ENCODE measurements at regions not wholly inside any gene's neighbourhood (a gene's known extent, or its start where the extent isn't known, plus 50 kb on each side); places are given as distances from the start of the nearest gene placed in this dataset.

GRCh38 chr3:80036176-80036575, 268.4 kb upstream of the ROBO1 start:
- no peak for TF ChIP-seq CTCF (IDR thresholded peaks at IDR 0.05; ENCODE audit: insufficient read depth, missing control alignments)
- FAIRE-seq = no peak

GRCh38 chr3:80035021-80035420, 267.2 kb upstream of the ROBO1 start:
- no peak for DNase-seq (ENCODE audit: insufficient read length, low spot score)
- no peak for TF ChIP-seq CTCF (IDR thresholded peaks at IDR 0.05; ENCODE audit: insufficient read depth, missing control alignments)
- FAIRE-seq = no peak

More at GRCh38 chr3:80036176-80036575, 268.4 kb upstream of the ROBO1 start:
- DNase-seq (ENCODE audit: insufficient read length, low spot score) = no peak

GRCh38 chr3:80023010-80023409, 255.2 kb upstream of the ROBO1 start:
- TF ChIP-seq CTCF (IDR thresholded peaks at IDR 0.05; ENCODE audit: insufficient read depth, missing control alignments) = no peak
- DNase-seq (ENCODE audit: insufficient read length, low spot score) = no peak
- FAIRE-seq = no peak

GRCh38 chr3:80018375-80018774, 250.6 kb upstream of the ROBO1 start:
- no peak for TF ChIP-seq CTCF (IDR thresholded peaks at IDR 0.05; ENCODE audit: insufficient read depth, missing control alignments)
- no peak for FAIRE-seq

GRCh38 chr3:80017369-80017768, 249.6 kb upstream of the ROBO1 start:
- no peak for TF ChIP-seq CTCF (IDR thresholded peaks at IDR 0.05; ENCODE audit: insufficient read depth, missing control alignments)
- DNase-seq (ENCODE audit: insufficient read length, low spot score) = no peak
- no peak for FAIRE-seq

More at GRCh38 chr3:80018375-80018774, 250.6 kb upstream of the ROBO1 start:
- DNase-seq (ENCODE audit: insufficient read length, low spot score) = no peak

GRCh38 chr3:80014576-80014975, 246.8 kb upstream of the ROBO1 start:
- FAIRE-seq (no peak), DNase-seq (ENCODE audit: insufficient read length, low spot score) (no peak)
- no peak for TF ChIP-seq CTCF (IDR thresholded peaks at IDR 0.05; ENCODE audit: insufficient read depth, missing control alignments)

GRCh38 chr3:80010021-80010571, 242.3 kb upstream of the ROBO1 start:
- no peak for TF ChIP-seq CTCF (IDR thresholded peaks at IDR 0.05; ENCODE audit: insufficient read depth, missing control alignments)
- DNase-seq (ENCODE audit: insufficient read length, low spot score) (no peak), FAIRE-seq (no peak)
